ENCODE measurements at regions not wholly inside any gene's neighbourhood (a gene's known extent, or its start where the extent isn't known, plus 50 kb on each side); places are given as distances from the start of the nearest gene placed in this dataset.

DNA sequence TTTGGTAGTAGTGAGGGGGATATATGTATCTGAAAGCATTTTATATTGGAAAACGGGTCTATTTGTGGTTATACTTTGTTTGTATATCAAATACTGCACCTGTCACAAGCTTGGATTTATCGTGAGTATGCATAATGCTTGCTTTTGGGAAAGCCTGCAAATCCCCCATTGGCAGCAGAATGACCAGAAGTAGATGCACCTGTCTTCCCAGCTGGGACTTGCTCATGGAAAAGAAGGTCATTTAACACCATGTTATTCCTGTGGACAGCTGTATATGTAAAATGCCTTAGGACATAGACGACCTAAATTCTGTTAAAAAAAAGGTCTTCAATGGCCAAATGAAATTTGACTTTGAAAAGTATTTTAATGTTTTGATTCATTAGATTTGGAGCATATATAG, 599.4 kb downstream of the XIRP2 start:
- TF ChIP-seq, protein P1, sequence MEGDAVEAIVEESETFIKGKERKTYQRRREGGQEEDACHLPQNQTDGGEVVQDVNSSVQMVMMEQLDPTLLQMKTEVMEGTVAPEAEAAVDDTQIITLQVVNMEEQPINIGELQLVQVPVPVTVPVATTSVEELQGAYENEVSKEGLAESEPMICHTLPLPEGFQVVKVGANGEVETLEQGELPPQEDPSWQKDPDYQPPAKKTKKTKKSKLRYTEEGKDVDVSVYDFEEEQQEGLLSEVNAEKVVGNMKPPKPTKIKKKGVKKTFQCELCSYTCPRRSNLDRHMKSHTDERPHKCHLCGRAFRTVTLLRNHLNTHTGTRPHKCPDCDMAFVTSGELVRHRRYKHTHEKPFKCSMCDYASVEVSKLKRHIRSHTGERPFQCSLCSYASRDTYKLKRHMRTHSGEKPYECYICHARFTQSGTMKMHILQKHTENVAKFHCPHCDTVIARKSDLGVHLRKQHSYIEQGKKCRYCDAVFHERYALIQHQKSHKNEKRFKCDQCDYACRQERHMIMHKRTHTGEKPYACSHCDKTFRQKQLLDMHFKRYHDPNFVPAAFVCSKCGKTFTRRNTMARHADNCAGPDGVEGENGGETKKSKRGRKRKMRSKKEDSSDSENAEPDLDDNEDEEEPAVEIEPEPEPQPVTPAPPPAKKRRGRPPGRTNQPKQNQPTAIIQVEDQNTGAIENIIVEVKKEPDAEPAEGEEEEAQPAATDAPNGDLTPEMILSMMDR (IDR thresholded peaks at IDR 0.05): no peak
- TF ChIP-seq RAD21 (IDR thresholded peaks at IDR 0.05; ENCODE audit: low read length): no peak

Data from SK-N-SH (cell line).